ENCODE measurements at regions not wholly inside any gene's neighbourhood (a gene's known extent, or its start where the extent isn't known, plus 50 kb on each side); places are given as distances from the start of the nearest gene placed in this dataset.
"Not testable (repeated sequence)": the region's sequence is repeated elsewhere in the genome, so short reads cannot be mapped to it uniquely, and the experiment has no call there.

DNA sequence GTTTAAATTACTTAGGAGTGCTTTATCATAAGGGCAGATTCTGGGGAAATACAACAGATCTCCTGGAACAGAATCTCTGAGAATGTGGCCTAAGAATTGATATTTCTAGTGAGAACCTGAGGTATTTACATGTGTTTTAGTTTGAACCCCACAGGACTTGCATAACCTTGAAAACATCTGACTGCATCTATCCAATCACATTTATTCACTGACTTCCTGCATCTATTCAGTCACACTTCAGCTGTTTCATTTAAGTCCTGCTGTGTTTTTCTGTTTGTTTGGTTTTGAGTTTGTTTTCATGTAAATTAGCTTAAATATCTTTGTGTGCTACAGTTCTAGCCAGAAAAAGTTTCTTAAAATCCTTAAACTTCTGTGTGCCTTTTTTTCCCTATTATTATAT, 1260.7 kb downstream of the PLA2G4A start:
- DNase-seq: peak in 1 of 3 experiments; percentile 22

DNA sequence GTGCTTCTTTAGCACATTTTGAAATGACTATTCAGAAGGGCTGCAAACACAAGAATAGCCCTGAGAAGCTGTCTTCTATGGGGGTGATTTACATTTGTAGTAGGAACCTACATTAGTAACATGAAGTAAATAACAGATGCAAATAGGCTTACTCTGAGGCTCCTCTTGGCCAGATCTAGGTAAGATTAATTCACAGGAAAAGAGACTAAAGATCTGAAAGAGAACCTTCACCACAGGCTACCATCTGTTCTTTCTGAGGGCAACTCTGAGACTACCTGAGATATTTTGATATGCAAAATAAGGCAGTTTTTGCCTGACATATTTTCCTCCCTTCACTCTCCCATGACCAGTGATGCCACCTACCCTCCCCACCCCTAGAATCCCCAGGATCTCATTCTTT, 1267.8 kb downstream of the PLA2G4A start:
- DNase-seq: no peak

DNA sequence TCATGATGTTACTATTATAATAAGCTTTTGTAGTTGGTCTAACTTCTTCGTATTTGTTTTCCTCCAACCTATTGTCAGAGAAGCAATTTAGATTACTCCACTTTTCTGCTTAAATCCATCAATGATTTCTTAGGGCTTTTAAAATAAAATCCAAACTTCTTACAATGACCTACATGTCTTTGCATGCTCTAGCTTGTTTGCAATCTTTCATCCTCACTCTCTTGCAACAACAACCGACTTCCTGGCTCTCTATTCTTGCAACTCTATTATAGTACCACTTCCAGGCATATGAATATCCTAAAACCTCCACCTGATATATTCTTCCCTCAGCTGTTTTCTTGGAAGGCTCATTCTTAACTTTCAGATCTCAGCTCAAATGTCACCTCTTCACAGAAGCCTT, 1288.7 kb downstream of the PLA2G4A start:
- DNase-seq: no peak

DNA sequence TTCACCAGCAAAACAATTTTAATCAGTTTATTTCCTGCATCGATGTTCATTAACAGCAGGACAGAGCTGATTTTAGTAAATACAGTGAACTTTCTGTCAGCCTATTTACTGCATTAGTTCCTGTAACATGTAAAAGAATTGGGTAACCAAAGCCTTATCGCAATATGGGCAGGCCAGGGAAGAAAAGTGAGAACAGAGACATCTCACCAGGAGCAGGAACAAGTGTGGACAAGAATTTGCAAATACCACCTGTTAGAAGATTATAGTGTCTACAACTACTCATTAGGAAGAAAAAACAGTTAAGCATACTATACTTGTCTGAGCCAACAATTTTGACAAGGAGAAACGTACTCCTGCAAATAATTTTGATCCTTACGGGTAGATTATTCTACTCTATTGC, 1293.9 kb downstream of the PLA2G4A start:
- peak in 1 of 3 experiments; percentile 27 for DNase-seq

DNA sequence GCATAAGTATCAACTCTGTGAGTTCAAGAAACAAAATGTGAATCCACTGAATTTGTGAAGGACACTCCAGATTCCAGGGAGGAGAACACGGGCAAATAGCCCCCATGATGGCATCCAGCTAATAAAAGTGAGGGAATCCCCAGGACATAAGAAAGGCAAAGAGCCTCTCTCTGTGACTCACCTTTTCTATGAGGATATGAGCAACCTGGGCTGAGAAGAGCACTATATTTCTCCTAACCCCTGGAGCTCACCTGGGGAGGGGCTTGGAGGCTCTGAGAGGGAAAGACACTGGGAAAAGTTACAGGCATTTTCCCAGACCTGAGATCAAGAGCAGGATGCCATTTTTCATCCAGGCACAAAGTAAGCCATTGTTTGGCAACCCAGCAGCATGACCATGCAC, 1298.8 kb downstream of the PLA2G4A start:
- no peak for DNase-seq

DNA sequence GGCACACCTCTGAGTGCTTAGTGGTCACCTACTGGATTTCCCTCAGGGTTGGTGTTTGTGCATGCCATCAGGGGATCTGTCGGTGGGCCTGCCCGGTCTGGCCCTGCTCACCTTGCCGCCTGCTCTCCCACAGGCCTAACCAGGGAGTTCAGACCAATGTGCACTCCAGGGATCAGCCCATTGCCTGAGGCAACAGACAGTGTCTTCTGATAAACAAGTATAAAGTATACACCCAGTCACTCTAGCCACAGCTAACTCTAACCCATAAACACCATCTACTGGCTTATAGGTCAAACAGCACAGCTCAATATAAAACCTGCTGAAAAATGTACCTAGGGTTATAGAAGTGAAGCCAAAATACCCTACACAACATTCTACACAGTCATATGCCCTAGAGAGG, 1300.0 kb downstream of the PLA2G4A start:
- peak in 1 of 3 experiments; percentile 24 for DNase-seq

DNA sequence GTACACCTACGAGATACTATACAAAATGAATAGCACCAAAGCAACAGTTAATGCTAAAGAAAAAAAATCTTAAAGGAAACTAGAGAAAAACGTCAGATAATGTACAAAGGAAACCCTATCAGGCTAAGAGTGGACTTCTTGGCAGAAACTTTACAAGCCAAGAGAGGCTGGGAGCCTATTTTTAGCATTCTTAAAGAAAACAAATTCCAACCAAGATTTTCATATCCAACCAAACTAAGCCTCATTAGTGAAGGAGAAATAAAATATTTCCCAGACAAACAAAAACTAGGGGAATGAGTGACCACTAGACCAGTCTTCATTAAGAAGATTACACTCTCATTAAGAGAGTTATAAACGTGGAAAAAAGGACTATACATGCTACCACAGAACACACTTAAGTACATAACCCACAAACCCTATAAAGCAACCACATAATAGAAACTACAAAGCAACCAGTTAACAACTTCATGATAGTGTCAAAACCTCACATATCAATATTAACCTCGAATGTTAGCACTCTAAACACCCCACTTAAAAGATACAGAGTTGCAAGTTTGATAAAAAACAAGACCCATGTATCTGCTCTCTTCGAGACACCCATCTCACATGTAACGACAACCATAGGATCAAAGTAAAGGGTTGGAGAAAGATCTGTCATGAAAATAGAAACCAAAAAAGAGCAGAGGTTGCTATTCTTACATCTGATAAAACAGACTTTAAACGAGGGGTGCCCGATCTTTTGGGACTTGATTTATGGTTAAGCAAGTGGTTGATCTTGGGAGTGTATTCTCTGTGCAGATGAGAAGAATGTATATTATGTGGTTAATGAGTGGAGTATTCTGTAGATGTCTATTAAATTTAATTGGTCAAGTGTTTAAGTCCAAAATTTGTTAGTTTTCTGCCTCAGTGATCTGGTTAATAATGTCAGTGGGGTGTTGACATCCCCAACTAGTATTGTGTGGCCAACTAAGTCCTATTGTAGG, 1301.4 kb downstream of the PLA2G4A start:
- DNase-seq: peak in 1 of 3 experiments; percentile 12

DNA sequence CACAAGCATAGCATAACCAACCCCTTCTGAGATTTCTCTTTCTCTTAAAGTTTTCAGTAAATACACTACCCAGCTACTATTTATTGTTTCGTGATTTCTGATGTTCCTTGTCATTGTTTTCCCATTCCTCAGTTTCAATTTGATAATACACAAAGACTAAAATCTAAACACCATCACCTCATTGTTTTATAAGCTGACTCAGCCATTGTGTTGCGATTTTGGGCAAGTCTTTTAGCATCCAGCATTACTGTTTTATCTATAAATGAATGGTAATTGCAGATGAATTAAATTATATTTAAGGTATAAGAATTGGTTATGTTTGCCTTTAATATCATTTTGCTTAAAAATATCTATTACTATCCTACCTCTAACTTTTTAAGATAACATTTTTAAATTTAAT, 1308.5 kb downstream of the PLA2G4A start:
- DNase-seq: no peak

DNA sequence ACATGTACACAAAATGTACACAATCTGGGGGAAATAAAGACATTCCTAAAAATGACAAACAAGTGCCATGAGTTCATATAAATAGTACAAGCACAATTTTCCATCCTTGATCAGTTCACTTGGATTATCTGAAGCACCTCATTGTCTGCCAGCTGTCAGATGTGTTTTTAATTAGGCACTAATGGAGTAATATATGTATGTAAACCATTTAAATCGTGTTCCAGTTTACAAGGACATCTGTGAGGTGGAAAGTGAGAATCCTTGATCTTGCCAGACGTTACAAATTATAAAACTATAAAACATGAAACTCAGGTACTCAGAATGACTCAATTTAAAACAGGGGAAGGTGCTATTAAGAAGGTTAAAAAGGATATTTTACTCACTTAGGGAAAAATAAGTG, 1312.2 kb downstream of the PLA2G4A start:
- peak in 1 of 3 experiments; percentile 70 for DNase-seq

DNA sequence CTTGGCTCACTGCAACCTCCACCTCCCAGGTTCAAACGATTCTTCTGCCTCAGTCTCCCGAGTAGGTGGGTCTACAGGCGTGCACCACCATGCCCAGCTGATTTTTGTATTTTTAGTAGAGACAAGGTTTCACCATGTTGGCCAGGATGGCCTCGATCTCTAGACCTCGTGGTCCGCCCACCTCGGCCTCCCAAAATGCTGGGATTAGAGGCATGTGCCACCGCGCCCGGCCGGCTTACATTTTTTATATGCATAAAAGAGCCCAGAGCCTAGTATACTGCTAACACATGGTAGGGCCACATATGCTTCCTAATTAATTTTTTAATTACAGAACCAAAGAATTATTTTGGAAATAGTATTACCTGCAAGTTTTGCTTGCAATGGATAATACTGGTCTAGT, 1325.4 kb downstream of the PLA2G4A start:
- no peak for DNase-seq

DNA sequence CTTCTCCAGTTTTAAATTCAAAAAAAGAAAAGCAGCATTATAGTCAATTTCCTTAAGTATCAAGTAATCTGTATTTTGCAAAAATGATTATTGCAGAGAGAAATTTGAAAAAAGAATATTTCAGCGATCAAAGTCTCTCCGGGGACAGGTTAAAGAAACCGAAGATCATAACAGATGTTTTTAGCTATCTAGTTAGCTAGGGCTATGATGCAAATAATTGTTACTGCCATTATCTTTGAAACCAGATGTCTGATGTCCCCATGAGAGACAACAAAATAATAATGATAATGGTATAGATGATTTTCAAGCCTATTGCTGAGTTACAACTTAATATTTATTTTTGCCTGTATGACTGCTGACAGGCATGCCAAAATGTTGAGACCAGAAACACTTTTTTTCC, 1326.0 kb downstream of the PLA2G4A start:
- DNase-seq: no peak

DNA sequence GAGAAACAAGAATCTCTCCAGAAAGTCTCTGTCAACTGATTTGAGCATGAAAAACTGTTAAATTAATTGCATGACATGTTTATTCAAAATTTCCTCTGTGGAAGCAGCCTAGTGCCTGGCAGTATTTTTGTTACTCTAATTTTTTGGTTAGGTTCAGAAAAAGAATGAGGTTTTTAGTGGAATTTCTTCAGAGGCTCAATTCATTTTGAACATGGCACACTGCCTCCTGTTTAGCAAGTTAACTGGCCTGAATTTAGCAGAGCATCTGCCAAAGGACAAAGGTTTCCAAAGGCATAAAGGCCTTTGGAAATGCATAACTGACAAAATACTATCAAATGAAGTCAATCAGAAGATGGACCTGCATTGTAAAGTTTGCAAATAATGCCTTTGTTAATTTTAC, 1326.5 kb downstream of the PLA2G4A start:
- DNase-seq: no peak

DNA sequence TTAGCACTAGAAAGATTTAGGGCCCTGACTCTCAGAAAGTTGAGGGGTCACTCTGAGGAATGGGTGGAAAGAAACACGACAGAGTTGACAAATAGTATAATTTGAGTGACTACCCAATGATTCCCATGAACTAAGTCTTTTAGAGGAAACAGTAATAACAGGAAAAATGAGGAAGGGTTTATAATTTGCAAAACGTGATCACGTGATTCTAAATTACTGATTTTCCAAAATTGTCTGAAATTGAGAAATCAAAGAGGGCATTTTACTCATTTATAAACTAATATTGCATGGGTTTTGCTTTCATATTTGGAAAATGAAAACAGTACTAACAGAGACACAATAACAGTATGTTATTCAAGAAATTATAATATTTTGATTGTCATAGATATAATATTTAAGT, 1335.7 kb downstream of the PLA2G4A start:
- DNase-seq: no peak

DNA sequence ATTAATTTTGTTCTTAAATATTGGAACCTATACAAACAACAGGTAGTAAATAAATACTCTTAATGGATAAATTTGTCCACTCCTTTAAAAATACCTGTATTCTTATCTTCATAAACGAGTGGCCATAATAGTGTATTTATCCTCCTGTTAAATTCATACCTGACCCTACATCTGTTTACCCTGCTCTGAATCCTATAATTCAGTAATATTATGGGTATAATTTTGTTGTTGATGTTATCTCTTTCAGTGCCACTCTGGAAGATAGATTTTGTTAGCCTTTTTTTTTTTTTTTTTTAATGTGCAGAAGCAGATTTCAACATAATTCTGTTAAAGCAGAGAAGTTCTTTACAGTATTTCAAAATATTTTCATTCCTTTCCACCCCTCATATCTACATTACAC, 1337.9 kb downstream of the PLA2G4A start:
- no peak for DNase-seq

DNA sequence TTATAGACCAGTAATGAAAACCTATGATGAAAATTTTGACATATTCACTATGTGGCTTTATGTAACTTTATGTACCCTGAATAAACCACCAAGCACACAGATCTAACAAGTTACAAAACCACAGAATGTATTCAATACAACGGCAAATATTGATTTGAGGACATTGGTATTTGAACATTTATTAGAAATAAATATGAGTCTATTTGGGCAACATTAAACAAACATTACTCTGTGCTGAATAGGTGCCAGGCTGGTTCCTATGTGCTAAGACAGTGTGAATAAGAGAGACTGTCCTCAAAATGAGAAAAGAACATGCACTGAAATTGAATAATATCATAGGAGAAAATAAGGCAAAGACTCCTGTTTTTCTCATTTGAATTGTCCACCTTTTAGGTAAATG, 1341.2 kb downstream of the PLA2G4A start:
- DNase-seq: no peak

DNA sequence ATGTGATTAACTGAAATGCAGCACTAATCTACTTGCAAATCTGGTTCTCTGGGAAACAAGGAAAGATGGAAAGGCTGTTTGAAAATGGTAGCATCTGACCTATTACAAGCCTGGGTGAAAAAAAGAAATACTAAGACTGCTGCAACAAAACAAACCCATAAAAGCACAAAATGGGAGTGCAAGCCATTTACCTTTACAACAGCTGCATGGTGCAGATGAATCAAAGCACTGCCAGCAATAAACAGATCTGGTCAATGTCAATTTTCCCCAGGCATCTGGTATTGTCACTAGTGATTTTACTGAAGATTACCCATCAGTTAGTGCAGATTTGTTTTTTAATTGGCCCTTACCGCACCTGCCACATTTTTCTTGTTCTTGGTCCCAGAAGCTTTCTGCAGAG, 1341.7 kb downstream of the PLA2G4A start:
- peak in 2 of 3 experiments; percentile 83 to 97 for DNase-seq

DNA sequence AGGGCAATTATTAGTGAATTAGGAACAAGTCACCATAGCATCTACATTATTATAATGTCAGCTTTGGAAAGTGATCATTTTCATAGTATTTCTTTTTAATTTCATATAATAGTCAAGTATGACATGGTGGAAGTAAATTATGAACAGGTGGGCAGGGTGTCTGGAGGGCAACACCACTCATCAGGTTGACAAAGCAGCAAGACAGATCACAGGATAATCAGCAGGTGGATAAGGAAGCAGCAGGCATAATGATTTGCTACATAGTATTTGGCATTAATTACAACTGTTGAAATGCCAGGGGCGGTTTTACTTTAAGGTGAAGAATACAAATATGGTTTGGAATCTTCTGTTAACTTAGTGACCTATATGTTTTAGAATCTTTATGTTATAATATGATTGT, 1342.2 kb downstream of the PLA2G4A start:
- peak in 2 of 3 experiments; percentile 75 to 97 for DNase-seq

DNA sequence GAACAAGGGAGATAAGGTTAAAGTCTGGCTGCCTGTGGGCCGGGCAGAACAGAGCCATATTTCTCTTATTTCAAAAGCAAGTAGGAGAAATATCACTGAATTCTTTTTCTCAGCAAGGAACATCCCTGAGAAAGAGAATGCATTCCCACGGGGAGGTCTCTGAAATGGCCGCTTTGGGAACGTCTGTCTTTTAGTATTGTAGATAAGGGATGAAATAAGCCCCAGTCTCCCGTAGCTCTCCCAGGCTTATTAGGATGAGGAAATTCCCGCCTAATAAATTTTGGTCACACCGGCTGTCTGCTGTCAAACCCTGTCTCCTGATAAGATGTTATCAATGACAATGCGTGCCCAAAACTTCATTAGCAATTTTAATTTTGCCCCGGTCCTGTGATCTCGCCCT, 1353.3 kb downstream of the PLA2G4A start:
- not testable (repeated sequence) for DNase-seq

DNA sequence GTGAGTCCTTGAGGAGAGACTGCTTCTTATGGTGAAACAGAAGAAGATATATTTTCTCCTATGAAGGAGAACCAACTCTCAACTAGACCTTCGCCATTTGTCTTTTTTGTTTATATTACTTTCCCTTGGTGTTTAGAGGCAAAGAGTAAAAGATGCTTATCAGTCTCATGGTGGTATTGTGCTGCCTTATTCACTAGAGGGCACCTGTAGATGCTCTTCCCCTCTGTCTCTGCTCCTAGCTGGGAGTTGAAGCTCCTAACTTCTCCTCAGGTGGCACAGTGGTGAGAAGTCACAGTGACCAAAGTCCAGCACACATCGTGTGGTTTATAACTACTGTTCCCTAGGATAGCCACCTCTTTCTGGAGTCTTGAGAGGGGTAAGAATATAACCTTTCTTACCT, 1359.6 kb downstream of the PLA2G4A start:
- DNase-seq: no peak

DNA sequence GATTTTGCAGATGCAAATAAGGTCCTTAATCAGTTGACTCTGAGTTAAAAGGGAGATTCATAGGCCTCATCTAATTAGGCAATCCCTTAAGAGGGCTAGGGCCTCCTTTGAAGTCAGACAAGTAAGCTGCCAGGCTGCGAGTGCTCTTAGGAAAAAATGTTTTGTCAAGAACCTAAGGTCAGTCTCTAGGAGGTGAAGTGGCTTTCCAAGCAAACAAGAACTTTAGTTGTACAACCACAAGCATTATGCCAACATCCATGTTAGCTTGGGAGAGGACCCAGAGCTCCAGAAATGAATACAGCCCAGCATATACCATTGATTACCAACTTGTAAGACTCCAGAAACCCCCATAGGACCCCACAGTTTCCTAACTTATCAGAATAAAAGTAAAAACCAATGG, 1366.2 kb downstream of the PLA2G4A start:
- peak in 1 of 3 experiments; percentile 76 for DNase-seq

DNA sequence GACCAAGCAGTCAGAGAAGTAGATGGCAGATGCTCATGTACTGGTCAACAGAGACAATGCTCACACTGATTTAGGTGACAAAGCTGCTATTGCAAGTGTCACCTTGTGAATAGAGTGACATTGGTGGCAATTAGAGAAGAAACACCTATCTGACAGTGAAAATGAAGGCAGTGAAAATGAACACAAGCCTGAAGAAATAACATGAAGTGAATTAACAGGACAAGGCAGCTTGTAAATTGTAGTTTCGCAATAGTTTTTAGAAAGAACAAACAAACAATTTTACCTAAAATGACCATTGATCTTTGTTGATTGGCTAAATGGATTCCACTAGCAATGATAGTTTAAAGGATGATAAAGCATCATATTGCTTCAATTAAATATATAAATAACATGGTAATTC, 1389.5 kb downstream of the PLA2G4A start:
- no peak for DNase-seq

DNA sequence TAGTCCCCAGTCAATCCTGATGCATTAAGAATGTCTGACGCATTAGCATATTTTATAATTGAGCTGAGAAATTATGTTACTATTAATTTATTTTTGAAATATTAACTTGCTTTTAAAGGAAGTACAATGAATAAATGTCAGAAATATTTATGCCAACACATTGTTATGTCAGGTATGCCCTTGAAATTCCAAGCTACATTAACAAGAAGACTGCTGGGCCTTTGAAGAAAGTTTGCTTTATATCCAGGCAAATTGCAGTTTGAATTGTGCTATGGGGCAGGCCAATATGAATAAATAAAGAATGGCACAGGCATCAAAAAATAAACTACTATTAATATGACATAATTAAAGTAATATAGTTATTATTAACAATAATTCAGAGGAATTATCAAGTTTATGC, 1391.3 kb downstream of the PLA2G4A start:
- no peak for DNase-seq

DNA sequence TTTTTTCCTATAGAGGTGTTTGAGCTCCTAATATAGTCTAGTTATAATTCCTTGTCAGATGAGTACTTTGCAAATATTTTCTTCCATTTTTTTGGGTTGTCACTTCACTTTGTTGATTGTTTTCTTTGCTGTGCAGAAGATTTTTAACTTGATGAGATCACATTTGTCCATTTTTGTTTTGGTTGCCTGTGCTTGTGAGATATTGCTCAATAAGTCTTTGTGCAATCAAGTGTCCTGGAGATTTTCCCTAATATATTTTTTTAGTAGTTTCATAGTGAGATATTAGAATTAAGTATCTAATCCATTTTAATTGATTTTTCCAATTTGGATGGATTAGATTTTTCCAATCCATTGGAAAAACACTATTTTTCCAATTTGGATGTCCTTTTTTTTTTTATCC, 1395.5 kb downstream of the PLA2G4A start:
- no peak for DNase-seq

DNA sequence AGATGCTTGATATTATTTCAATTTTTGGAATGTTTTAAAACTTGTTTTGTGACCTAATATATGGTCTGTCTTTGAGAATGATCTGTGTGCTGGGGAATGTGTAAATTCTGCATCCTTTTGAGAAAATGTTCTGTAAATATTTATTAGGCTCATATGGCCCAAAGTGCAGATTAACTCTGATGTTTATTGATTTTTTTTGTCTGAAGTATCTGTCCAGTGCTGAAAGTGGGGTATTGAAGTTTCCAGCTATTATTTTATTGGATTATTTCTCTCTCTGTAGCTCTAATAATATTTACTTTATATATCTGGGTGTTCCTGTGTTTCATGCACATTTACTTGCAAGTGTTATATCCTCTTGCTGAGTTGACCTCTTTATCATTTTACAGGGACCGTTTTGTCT, 1397.2 kb downstream of the PLA2G4A start:
- no peak for DNase-seq

DNA sequence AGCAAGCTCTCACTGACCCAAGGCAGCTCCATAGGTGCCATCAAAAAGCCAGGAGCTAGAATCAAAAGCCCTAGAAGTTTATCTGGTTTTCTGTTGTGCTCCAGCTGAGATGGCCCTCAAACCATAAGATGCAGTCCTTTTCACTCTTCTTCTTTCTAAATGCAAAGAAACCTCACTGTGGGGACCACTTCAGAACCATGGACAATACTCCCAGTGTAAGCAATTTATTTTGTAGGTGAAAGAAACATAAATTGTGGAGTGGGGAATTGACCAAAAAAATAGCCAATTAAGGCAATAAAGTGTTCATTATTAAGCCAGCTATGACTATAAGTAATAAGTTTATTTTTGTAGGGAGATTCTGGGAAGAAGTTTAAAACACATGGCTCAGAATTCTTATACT, 1399.9 kb downstream of the PLA2G4A start:
- no peak for DNase-seq
